Testis (tissue), 2 donors: ENCODE measurements at regions not wholly inside any gene's neighbourhood (a gene's known extent, or its start where the extent isn't known, plus 50 kb on each side); places are given as distances from the start of the nearest gene placed in this dataset.

Source experiments
- DNase-seq: peaks from one replicate; pipeline ENCODE4 v3.0.0-alpha.2; 2019
- H3K27ac ChIP-seq, 2 donors: fragments of 200-600 bp; sonication (generic); one replicate each; pipeline ENCODE4 v1.5.1; 2019
- H3K27me3 ChIP-seq: fragments of 200-600 bp; sonication (generic); one replicate; pipeline ENCODE4 v1.5.1; 2019
- H3K36me3 ChIP-seq: fragments of 200-600 bp; sonication (generic); one replicate; pipeline ENCODE4 v1.5.1; 2017; ENCODE audit warnings: low read depth; ENCODE audit errors: missing control alignments
- H3K4me1 ChIP-seq: fragments of 200-600 bp; sonication (generic); one replicate; pipeline ENCODE4 v1.5.1; 2019
- H3K4me3 ChIP-seq, 2 donors: fragments of 200-600 bp; sonication (generic); one replicate each; pipeline ENCODE4 v1.5.1; 2017 to 2019
- H3K9me3 ChIP-seq: fragments of 200-600 bp; sonication (generic); one replicate; pipeline ENCODE4 v1.5.1; 2017
- POLR2A ChIP-seq: fragments of 450-650 bp; IDR thresholded peaks from one replicate; pipeline ENCODE4 v1.6.1; 2017; ENCODE audit warnings: antibody characterized with exemption, mild to moderate bottlenecking, moderate library complexity
- WGBS, 2 donors: methylation state at CpG; one replicate each; pipeline ENCODE4 v1.1.5; 2018; 5-methylcytosine and 5-hydroxymethylcytosine counted together
- intact Hi-C: fragments of 100-400 bp; cut with DNase I; formaldehyde crosslinking; loops from one replicate; pipeline ENCODE4 v1.15.1; 2023; ENCODE audit warnings: low total_unique reads
- TF ChIP-seq, protein P1 (sequence below), 3 experiments: fragments of 450-650 bp in 2 of 3; fragments of 200-600 bp in 1 of 3; sonication (generic) in 1 of 3; IDR thresholded peaks; one replicate each; pipeline ENCODE4 v1.5.1; 2016 to 2019; ENCODE audit warnings: antibody characterized with exemption in 3 of 3, mild to moderate bottlenecking in 2 of 3, moderate library complexity in 1 of 3

DNA sequence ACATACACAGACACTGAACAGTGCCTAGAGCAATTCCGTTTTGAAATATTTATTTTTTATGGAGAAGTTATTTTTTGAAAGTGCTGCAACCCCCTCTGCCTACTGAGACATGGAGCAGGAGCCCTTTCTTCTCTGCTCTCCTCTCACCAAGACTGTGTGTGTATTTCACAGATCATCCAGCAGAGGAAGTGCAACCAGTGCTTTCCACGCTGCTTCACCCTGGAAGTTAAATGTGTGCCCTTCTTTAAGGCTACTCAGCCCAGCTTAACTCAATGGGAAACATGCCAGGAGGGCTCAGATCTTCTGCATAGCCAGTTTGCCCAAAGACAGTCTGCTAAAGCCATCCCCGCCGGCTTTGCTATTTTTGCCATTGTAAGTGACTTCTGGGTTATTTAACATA lies 606.3 kb downstream of the TLE1 start:
- Histone ChIP-seq H3K36me3 (no peaks in the 10 kb centered on the region), H3K9me3 (no peaks in the 10 kb centered on the region), H3K4me3 (no peak overlapping the region), H3K27me3 (no peaks in the 10 kb centered on the region), H3K27ac (no peak overlapping the region), H3K4me1 (no peaks in the 10 kb centered on the region)
- 70 to 75% methylated on average over 4 of the region's 4 CpGs for WGBS, 2 donors
- intact Hi-C loops, result no loop called here
- TF ChIP-seq, protein P1, sequence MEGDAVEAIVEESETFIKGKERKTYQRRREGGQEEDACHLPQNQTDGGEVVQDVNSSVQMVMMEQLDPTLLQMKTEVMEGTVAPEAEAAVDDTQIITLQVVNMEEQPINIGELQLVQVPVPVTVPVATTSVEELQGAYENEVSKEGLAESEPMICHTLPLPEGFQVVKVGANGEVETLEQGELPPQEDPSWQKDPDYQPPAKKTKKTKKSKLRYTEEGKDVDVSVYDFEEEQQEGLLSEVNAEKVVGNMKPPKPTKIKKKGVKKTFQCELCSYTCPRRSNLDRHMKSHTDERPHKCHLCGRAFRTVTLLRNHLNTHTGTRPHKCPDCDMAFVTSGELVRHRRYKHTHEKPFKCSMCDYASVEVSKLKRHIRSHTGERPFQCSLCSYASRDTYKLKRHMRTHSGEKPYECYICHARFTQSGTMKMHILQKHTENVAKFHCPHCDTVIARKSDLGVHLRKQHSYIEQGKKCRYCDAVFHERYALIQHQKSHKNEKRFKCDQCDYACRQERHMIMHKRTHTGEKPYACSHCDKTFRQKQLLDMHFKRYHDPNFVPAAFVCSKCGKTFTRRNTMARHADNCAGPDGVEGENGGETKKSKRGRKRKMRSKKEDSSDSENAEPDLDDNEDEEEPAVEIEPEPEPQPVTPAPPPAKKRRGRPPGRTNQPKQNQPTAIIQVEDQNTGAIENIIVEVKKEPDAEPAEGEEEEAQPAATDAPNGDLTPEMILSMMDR (IDR thresholded peaks at IDR 0.05), result no peak
- TF ChIP-seq POLR2A, result no peak
- no peak for DNase-seq

DNA sequence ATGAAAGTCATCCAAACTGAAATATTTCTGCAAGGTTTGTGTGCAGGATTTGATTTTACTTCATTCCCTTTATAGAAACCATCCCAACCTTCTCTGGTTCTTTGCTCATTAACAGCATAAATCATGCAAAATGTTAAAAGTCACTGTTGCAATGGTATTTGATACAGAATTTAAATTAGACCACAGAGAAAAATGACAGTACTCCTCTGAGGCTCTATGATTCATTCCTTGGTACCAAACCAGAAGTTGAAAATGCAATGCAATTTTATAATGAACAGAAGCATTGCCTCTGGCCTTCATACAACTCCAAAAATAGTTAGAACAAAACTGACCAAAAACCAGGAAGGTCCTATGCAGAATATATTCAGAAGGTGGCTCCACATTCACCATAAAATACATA lies 607.1 kb downstream of the TLE1 start:
- Histone ChIP-seq H3K4me3 (no peak overlapping the region), H3K36me3 (no peaks in the 10 kb centered on the region), H3K27ac (no peak overlapping the region), H3K27me3 (no peaks in the 10 kb centered on the region), H3K9me3 (no peaks in the 10 kb centered on the region), H3K4me1 (no peaks in the 10 kb centered on the region)
- TF ChIP-seq POLR2A, result no peak
- TF ChIP-seq, protein P1 (IDR thresholded peaks at IDR 0.05), result no peak
- DNase-seq, result no peak
- intact Hi-C loops, result no loop called here

DNA sequence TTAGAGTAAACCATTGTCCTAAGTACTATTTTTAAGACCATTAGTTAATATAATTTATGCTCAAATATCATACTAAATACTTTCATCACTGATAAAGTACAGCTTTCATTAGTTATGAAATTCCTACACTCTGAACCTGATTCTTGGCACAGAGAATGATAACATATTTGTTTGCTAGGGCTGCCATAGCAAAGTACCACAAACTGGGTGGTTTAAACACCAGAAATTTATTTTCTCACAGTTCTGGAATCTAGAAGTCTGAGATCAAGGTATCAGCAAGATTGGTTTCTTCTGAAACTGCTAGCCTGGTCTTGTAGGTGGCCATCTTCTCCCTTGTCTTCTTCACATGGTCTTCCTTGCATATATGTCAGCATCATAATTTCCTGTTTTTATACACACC lies 608.4 kb downstream of the TLE1 start:
- H3K9me3 ChIP-seq, result no peaks in the 10 kb centered on the region
- no peaks in the 10 kb centered on the region for H3K27me3 ChIP-seq
- DNase-seq, result no peak
- H3K4me1 ChIP-seq, result no peaks in the 10 kb centered on the region
- no peak for TF ChIP-seq POLR2A
- TF ChIP-seq, protein P1 (IDR thresholded peaks at IDR 0.05), result no peak
- no peaks in the 10 kb centered on the region for H3K36me3 ChIP-seq
- no peak overlapping the region for H3K27ac ChIP-seq
- intact Hi-C loops, result no loop called here
- no peak overlapping the region for H3K4me3 ChIP-seq

DNA sequence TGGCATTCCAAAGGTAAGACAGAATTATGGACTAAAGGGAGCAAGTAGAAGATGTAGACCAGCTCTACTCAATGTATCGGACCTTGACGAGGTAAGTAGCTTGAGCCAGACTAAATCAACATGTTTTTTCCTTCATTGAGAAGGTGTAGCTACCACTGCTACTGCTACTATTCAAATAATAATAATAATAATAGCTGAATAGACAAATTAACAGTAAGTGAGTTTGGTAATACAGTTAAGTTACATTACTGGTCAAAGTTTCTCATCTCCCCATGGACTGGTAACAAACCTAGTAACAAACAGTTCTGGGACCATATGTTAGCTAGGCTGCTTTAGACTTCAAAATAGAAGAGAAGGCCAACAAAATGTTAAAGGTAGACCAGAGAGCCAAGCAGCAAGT lies 609.2 kb downstream of the TLE1 start:
- 88 to 90% methylated on average over 2 of the region's 2 CpGs for whole genome bisulfite sequencing, 2 donors

DNA sequence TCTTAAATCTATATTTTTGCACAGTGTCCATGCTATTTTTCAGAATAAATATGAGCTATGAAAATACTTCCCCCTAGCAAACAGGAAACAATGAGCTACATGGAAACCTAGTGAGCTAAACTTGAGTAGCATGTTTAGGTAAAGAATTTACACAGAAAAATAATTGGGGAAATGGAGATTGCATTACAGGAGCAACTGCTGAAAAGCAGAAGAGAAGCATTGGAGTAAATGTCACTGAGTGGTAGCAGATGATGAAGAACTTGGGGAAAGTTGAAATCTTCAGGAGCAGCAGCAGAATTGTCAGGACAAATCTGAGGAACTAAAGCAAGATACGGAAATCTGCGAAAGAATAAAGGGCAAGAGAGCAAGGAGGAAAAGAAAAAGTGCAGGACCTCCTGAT lies 610.3 kb downstream of the TLE1 start:
- 94 to 97% methylated on average over 2 of the region's 2 CpGs for WGBS, 2 donors
- DNase-seq, result no peak
- H3K9me3 ChIP-seq, result no peaks in the 10 kb centered on the region
- no peak for TF ChIP-seq POLR2A
- TF ChIP-seq, protein P1 (IDR thresholded peaks at IDR 0.05), result no peak
- no peak overlapping the region for H3K4me3 ChIP-seq
- intact Hi-C loops, result no loop called here
- H3K4me1 ChIP-seq, result no peaks in the 10 kb centered on the region
- no peaks in the 10 kb centered on the region for H3K36me3 ChIP-seq
- no peak overlapping the region for H3K27ac ChIP-seq
- H3K27me3 ChIP-seq, result no peaks in the 10 kb centered on the region

More for the DNA sequence above, 609.2 kb downstream of the TLE1 start:
- H3K36me3 ChIP-seq, result no peaks in the 10 kb centered on the region
- no peak for DNase-seq
- H3K9me3 ChIP-seq, result no peaks in the 10 kb centered on the region
- H3K4me3 ChIP-seq, result no peak overlapping the region
- no peaks in the 10 kb centered on the region for H3K4me1 ChIP-seq
- TF ChIP-seq, protein P1 (IDR thresholded peaks at IDR 0.05), result no peak
- no peak for TF ChIP-seq POLR2A
- H3K27me3 ChIP-seq, result no peaks in the 10 kb centered on the region
- no peak overlapping the region for H3K27ac ChIP-seq
- intact Hi-C loops, result no loop called here
